ENCODE measurements at regions not wholly inside any gene's neighbourhood (a gene's known extent, or its start where the extent isn't known, plus 50 kb on each side); places are given as distances from the start of the nearest gene placed in this dataset.

GRCh38 chr1:98480271-98480670 lies 181.2 kb upstream of the SNX7 start:
- TF ChIP-seq POLR2AphosphoS5 (IDR thresholded peaks at IDR 0.05), result no peak
- no peak for TF ChIP-seq POLR2A (IDR thresholded peaks at IDR 0.05)
- TF ChIP-seq, protein P1, sequence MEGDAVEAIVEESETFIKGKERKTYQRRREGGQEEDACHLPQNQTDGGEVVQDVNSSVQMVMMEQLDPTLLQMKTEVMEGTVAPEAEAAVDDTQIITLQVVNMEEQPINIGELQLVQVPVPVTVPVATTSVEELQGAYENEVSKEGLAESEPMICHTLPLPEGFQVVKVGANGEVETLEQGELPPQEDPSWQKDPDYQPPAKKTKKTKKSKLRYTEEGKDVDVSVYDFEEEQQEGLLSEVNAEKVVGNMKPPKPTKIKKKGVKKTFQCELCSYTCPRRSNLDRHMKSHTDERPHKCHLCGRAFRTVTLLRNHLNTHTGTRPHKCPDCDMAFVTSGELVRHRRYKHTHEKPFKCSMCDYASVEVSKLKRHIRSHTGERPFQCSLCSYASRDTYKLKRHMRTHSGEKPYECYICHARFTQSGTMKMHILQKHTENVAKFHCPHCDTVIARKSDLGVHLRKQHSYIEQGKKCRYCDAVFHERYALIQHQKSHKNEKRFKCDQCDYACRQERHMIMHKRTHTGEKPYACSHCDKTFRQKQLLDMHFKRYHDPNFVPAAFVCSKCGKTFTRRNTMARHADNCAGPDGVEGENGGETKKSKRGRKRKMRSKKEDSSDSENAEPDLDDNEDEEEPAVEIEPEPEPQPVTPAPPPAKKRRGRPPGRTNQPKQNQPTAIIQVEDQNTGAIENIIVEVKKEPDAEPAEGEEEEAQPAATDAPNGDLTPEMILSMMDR (IDR thresholded peaks at IDR 0.05), result no peak
- TF ChIP-seq EP300 (IDR thresholded peaks at IDR 0.05), result no peak
